H1 (cell line): ENCODE measurements at regions not wholly inside any gene's neighbourhood (a gene's known extent, or its start where the extent isn't known, plus 50 kb on each side); places are given as distances from the start of the nearest gene placed in this dataset.

ENCODE experiments used
- CTCF ChIA-PET: fragments of 300-600 bp; sonication (Branson Sonifier 250); formaldehyde crosslinking; loops from one replicate; lab custom pipeline; 2021; ENCODE audit not compliant: partially characterized antibody; lab: Charles Lee
- POLR2A ChIA-PET: fragments of 300-600 bp; sonication (Branson Sonifier 250); formaldehyde crosslinking; loops from one replicate; lab custom pipeline; 2021; ENCODE audit warnings: inconsistent platforms; ENCODE audit not compliant: partially characterized antibody; lab: Charles Lee
- DNase-seq, 2 experiments: peaks; one replicate each; pipeline versions ENCODE4 v3.0.0 to v3.0.0-alpha.2; 2010 to 2022; ENCODE audit warnings: low spot score in 2 of 2, low read depth in 1 of 2, mixed read lengths in 1 of 2
- FAIRE-seq: peaks from 2 replicates; lab custom pipeline; 2011; peaks lifted over from hg19 to GRCh38; lab: Jason Lieb, UNC
- H2AFZ ChIP-seq: 2 replicates; pipeline ENCODE4 v1.8.1; 2012; ENCODE audit warnings: low read length, inconsistent platforms
- H2AK5ac ChIP-seq: 2 replicates; pipeline ENCODE4 v1.6.1; 2013; ENCODE audit warnings: low read depth, low read length
- H2BK120ac ChIP-seq: replicated peaks from 2 replicates; pipeline ENCODE3; 2013; ENCODE audit warnings: low read depth, low read length, inconsistent platforms
- H2BK12ac ChIP-seq: 2 replicates; pipeline ENCODE4 v1.6.1; 2013; ENCODE audit warnings: low read depth, low read length
- H2BK15ac ChIP-seq: 2 replicates; pipeline ENCODE4 v1.6.1; 2013; ENCODE audit warnings: low read length
- H2BK20ac ChIP-seq: 2 replicates; pipeline ENCODE4 v1.6.1; 2013; ENCODE audit warnings: low read length
- H2BK5ac ChIP-seq: 2 replicates; pipeline ENCODE4 v1.6.1; 2013; ENCODE audit warnings: low read depth, low read length
- H3K14ac ChIP-seq: 2 replicates; pipeline ENCODE4 v1.6.1; 2013; ENCODE audit warnings: inconsistent platforms; ENCODE audit not compliant: insufficient read length
- H3K18ac ChIP-seq: 2 replicates; pipeline ENCODE4 v1.6.1; 2013; ENCODE audit warnings: low read length; ENCODE audit errors: extremely low read depth
- H3K23ac ChIP-seq: 2 replicates; pipeline ENCODE4 v1.6.1; 2013; ENCODE audit warnings: inconsistent platforms; ENCODE audit not compliant: insufficient read length
- H3K23me2 ChIP-seq: 2 replicates; pipeline ENCODE4 v1.6.1; 2013; ENCODE audit warnings: low read depth, low read length
- H3K27ac ChIP-seq: 2 replicates; pipeline ENCODE4 v1.6.1; 2011; ENCODE audit warnings: low read depth, low read length, inconsistent platforms
- H3K27me3 ChIP-seq, 4 experiments: replicated peaks in 1 of 4; 1 replicate in 1 of 4; 2 replicates in 3 of 4; pipeline versions ENCODE4 v1.6.1 to v1.8.1; 2011 to 2013; ENCODE audit warnings: low read length in 3 of 4, mild to moderate bottlenecking in 3 of 4, inconsistent platforms in 2 of 4, mixed read lengths in 2 of 4, moderate library complexity in 1 of 4; ENCODE audit not compliant: control insufficient read depth in 3 of 4, insufficient read depth in 3 of 4; ENCODE audit errors: extremely low read depth in 1 of 4
- H3K36me3 ChIP-seq, 4 experiments: 2 replicates each; pipeline versions ENCODE4 v1.6.1 to v1.8.1; 2011 to 2013; ENCODE audit warnings: mild to moderate bottlenecking in 4 of 4, low read length in 3 of 4, moderate library complexity in 2 of 4, control low read depth in 1 of 4, inconsistent platforms in 1 of 4; ENCODE audit not compliant: insufficient read depth in 4 of 4, control insufficient read depth in 2 of 4
- H3K4ac ChIP-seq: replicated peaks from 2 replicates; pipeline ENCODE3; 2013; ENCODE audit warnings: low read length, low read depth, mixed read lengths, inconsistent platforms; ENCODE audit not compliant: insufficient read length
- H3K4me1 ChIP-seq, 4 experiments: replicated peaks in 1 of 4; 1 replicate in 1 of 4; 2 replicates in 3 of 4; pipeline versions ENCODE4 v1.6.1 to v1.8.1; 2011 to 2013; ENCODE audit warnings: low read length in 3 of 4, inconsistent platforms in 2 of 4, mixed read lengths in 1 of 4; ENCODE audit not compliant: insufficient read depth in 4 of 4, control insufficient read depth in 3 of 4
- H3K4me2 ChIP-seq, 2 experiments: 2 replicates each; pipeline versions ENCODE4 v1.6.1 to v1.8.1; 2011 to 2013; ENCODE audit warnings: low read depth in 2 of 2, low read length in 2 of 2, control low read depth in 1 of 2, inconsistent platforms in 1 of 2, mild to moderate bottlenecking in 1 of 2; ENCODE audit not compliant: insufficient read depth in 1 of 2
- H3K4me3 ChIP-seq, 4 experiments: fragments of 200-600, 300-600 bp in 1 of 4; sonication (generic), shearing (Covaris generic), sonication (Bioruptor Twin) in 1 of 4; 2 replicates each; pipeline versions ENCODE4 v1.5.1 to v1.8.1; 2011 to 2016; ENCODE audit warnings: low read length in 4 of 4, low read depth in 3 of 4, control low read depth in 2 of 4, inconsistent platforms in 2 of 4, mild to moderate bottlenecking in 2 of 4, mixed read lengths in 1 of 4, moderate library complexity in 1 of 4; ENCODE audit not compliant: insufficient read depth in 2 of 4; ENCODE audit errors: extremely low read depth in 1 of 4
- H3K56ac ChIP-seq: replicated peaks from 2 replicates; pipeline ENCODE3; 2013; ENCODE audit warnings: low read depth, mild to moderate bottlenecking, mixed read lengths, low read length, inconsistent platforms; ENCODE audit not compliant: insufficient read length
- H3K79me1 ChIP-seq: 2 replicates; pipeline ENCODE4 v1.6.1; 2013; ENCODE audit warnings: low read depth, low read length, control low read depth
- H3K79me2 ChIP-seq, 2 experiments: 2 replicates each; pipeline versions ENCODE4 v1.6.1 to v1.8.1; 2012 to 2013; ENCODE audit warnings: low read length in 2 of 2, mild to moderate bottlenecking in 2 of 2, inconsistent platforms in 1 of 2; ENCODE audit not compliant: insufficient read depth in 2 of 2, control insufficient read depth in 1 of 2
- H3K9ac ChIP-seq, 4 experiments: replicated peaks in 1 of 4; 1 replicate in 1 of 4; 2 replicates in 3 of 4; pipeline versions ENCODE4 v1.6.1 to v1.8.1; 2011 to 2013; ENCODE audit warnings: low read depth in 3 of 4, low read length in 3 of 4, control low read depth in 2 of 4, mild to moderate bottlenecking in 2 of 4, moderate library complexity in 2 of 4, inconsistent platforms in 1 of 4; ENCODE audit errors: extremely low read depth in 1 of 4
- H3K9me3 ChIP-seq, 2 experiments: 2 replicates each; pipeline versions ENCODE4 v1.6.1 to v1.8.1; 2012 to 2013; ENCODE audit warnings: mild to moderate bottlenecking in 2 of 2, moderate library complexity in 2 of 2, control low read depth in 1 of 2, inconsistent platforms in 1 of 2, low read depth in 1 of 2, low read length in 1 of 2, mixed read lengths in 1 of 2; ENCODE audit not compliant: insufficient read depth in 2 of 2
- H4K20me1 ChIP-seq, 2 experiments: replicated peaks in 1 of 2; 2 replicates each; pipeline versions ENCODE3 to v1.8.1; 2011 to 2013; ENCODE audit warnings: inconsistent platforms in 2 of 2, low read length in 2 of 2, mild to moderate bottlenecking in 1 of 2; ENCODE audit not compliant: insufficient read depth in 2 of 2, control insufficient read depth in 1 of 2
- H4K5ac ChIP-seq: 2 replicates; pipeline ENCODE4 v1.6.1; 2013; ENCODE audit warnings: low read length, low read depth, mixed read lengths, inconsistent platforms; ENCODE audit not compliant: insufficient read length
- H4K8ac ChIP-seq: 2 replicates; pipeline ENCODE4 v1.8.0; 2013; ENCODE audit warnings: mild to moderate bottlenecking, moderate library complexity, low read length, inconsistent platforms; ENCODE audit not compliant: insufficient read depth; ENCODE audit errors: extremely low read depth
- H4K91ac ChIP-seq: replicated peaks from 2 replicates; pipeline ENCODE3; 2013; ENCODE audit warnings: low read length, mixed read lengths, inconsistent platforms; ENCODE audit not compliant: insufficient read length
- CHD2 ChIP-seq: IDR thresholded peaks from 2 replicates; pipeline ENCODE4 v1.6.1; 2012; ENCODE audit warnings: low read length, improper control_type of control experiment
- EGR1 ChIP-seq: IDR thresholded peaks from 2 replicates; pipeline ENCODE4 v1.6.1; 2011; ENCODE audit warnings: low read depth, low read length, borderline replicate concordance
- EZH2 ChIP-seq: fragments of 200-600 bp; sonication (generic); IDR thresholded peaks from 2 replicates; pipeline ENCODE4 v1.7.1; 2012; ENCODE audit warnings: low read depth, mild to moderate bottlenecking, moderate library complexity, low read length, inconsistent platforms; ENCODE audit not compliant: severe bottlenecking
- KDM4A ChIP-seq: IDR thresholded peaks from one replicate; pipeline ENCODE4 v1.7.1; 2012; ENCODE audit warnings: low read depth, mild to moderate bottlenecking, moderate library complexity, low read length, inconsistent platforms; ENCODE audit not compliant: severe bottlenecking
- NANOG ChIP-seq: IDR thresholded peaks from 2 replicates; pipeline ENCODE4 v1.6.1; 2011; ENCODE audit warnings: low read length, low read depth, mild to moderate bottlenecking, inconsistent platforms; ENCODE audit not compliant: insufficient read depth, poor library complexity, severe bottlenecking
- PHF8 ChIP-seq: fragments of 200-600 bp; sonication (generic); conservative IDR thresholded peaks from 2 replicates; pipeline ENCODE4 v1.7.1; 2012; ENCODE audit warnings: low read depth, mild to moderate bottlenecking, inconsistent platforms, low read length, moderate library complexity
- POLR2A ChIP-seq, 2 experiments: IDR thresholded peaks; 1 replicate in 1 of 2; 2 replicates in 1 of 2; pipeline ENCODE4 v1.6.1; 2011; ENCODE audit warnings: low read depth in 2 of 2, low read length in 2 of 2, mild to moderate bottlenecking in 2 of 2; ENCODE audit errors: control extremely low read depth in 1 of 2
- POLR2AphosphoS5 ChIP-seq: IDR thresholded peaks from 2 replicates; pipeline ENCODE4 v1.6.1; 2011; ENCODE audit warnings: low read depth, low read length
- POU5F1 ChIP-seq: IDR thresholded peaks from 2 replicates; pipeline ENCODE4 v1.6.1; 2011; ENCODE audit warnings: low read depth, mild to moderate bottlenecking, low read length, moderate library complexity
- RBBP5 ChIP-seq: IDR thresholded peaks from 2 replicates; pipeline ENCODE4 v1.7.1; 2012; ENCODE audit warnings: low read depth, mild to moderate bottlenecking, inconsistent platforms, low read length, moderate library complexity, borderline replicate concordance
- RFX5 ChIP-seq: IDR thresholded peaks from 2 replicates; pipeline ENCODE4 v1.6.1; 2011; ENCODE audit warnings: low read depth, low read length, improper control_type of control experiment, borderline replicate concordance
- SAP30 ChIP-seq: fragments of 300-600 bp; sonication (generic); IDR thresholded peaks from 2 replicates; pipeline ENCODE4 v1.7.1; 2012; ENCODE audit warnings: low read length, moderate library complexity, mild to moderate bottlenecking, inconsistent platforms; ENCODE audit not compliant: insufficient read depth, insufficient replicate concordance
- TAF7 ChIP-seq: optimal IDR thresholded peaks from 2 replicates; pipeline ENCODE3; 2011; ENCODE audit warnings: low read depth, mild to moderate bottlenecking, inconsistent platforms, low read length, moderate library complexity, borderline replicate concordance
- TCF12 ChIP-seq: IDR thresholded peaks from 2 replicates; pipeline ENCODE4 v1.6.1; 2011; ENCODE audit warnings: low read depth, mild to moderate bottlenecking, low read length
- YY1 ChIP-seq: IDR thresholded peaks from 2 replicates; pipeline ENCODE4 v1.6.1; 2011; ENCODE audit warnings: low read depth, mild to moderate bottlenecking, low read length
- TF ChIP-seq, protein P1 (sequence below): IDR thresholded peaks from 2 replicates; pipeline ENCODE4 v1.6.1; 2012; ENCODE audit warnings: inconsistent platforms

GRCh38 chr3:8307545-8308110 lies 194.0 kb upstream of the LMCD1 start:
- no peak overlapping the region for H4K8ac ChIP-seq
- FAIRE-seq: no peak
- no peak overlapping the region for H2AFZ ChIP-seq
- ChIA-PET CTCF (interaction anchor here (0.7 to 1.3 kb wide), 4 partner anchors 17 to 194 kb away, joined by 3 to 4 read pairs (median 3); no protein-coding TSS in a partner anchor), POLR2A (no interaction called here)
- H3K36me3 ChIP-seq: no peaks in the 10 kb centered on the region
- TF ChIP-seq CHD2: no peak
- no peak for TF ChIP-seq SAP30
- no peak for TF ChIP-seq YY1
- no peak for TF ChIP-seq RFX5
- no peak for TF ChIP-seq POLR2A (IDR thresholded peaks at IDR 0.05; ENCODE audit: control extremely low read depth in 1 of 2, low read depth in 2 of 2, low read length in 2 of 2)
- TF ChIP-seq POU5F1: no peak
- no peak for TF ChIP-seq KDM4A
- TF ChIP-seq EGR1: no peak
- no peak for TF ChIP-seq TAF7
- TF ChIP-seq, protein P1, sequence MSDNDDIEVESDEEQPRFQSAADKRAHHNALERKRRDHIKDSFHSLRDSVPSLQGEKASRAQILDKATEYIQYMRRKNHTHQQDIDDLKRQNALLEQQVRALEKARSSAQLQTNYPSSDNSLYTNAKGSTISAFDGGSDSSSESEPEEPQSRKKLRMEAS: no peak
- TF ChIP-seq PHF8: no peak
- no peak for TF ChIP-seq TCF12
- TF ChIP-seq POLR2AphosphoS5: no peak
- TF ChIP-seq RBBP5: no peak
- no peak for TF ChIP-seq EZH2
- no peak for TF ChIP-seq NANOG
- H4K5ac ChIP-seq: no peak overlapping the region
- no peak overlapping the region for H3K27ac ChIP-seq
- H3K4me1 ChIP-seq: no peaks in the 10 kb centered on the region
- no peak overlapping the region for H2BK12ac ChIP-seq
- H3K79me2 ChIP-seq: no peaks in the 10 kb centered on the region
- H3K18ac ChIP-seq: no peak overlapping the region
- no peak overlapping the region for H2AK5ac ChIP-seq
- no peak overlapping the region for H2BK15ac ChIP-seq
- H3K9me3 ChIP-seq: peaks cover 0 to 12% of the 10 kb centered on the region in 2 experiments
- H3K23ac ChIP-seq: no peak overlapping the region
- no peaks in the 10 kb centered on the region for H3K79me1 ChIP-seq
- H3K56ac ChIP-seq: no peak overlapping the region
- H2BK120ac ChIP-seq: no peak overlapping the region
- DNase-seq: no peak
- H3K4me2 ChIP-seq: no peak overlapping the region
- H2BK20ac ChIP-seq: no peak overlapping the region
- H3K4ac ChIP-seq: no peak overlapping the region
- no peaks in the 10 kb centered on the region for H4K20me1 ChIP-seq
- no peak overlapping the region for H3K4me3 ChIP-seq
- H3K27me3 ChIP-seq: no peaks in the 10 kb centered on the region
- H2BK5ac ChIP-seq: no peak overlapping the region
- H3K23me2 ChIP-seq: no peaks in the 10 kb centered on the region
- no peak overlapping the region for H3K9ac ChIP-seq
- H4K91ac ChIP-seq: no peak overlapping the region
- H3K14ac ChIP-seq: no peak overlapping the region
